ENCODE measurements at regions not wholly inside any gene's neighbourhood (a gene's known extent, or its start where the extent isn't known, plus 50 kb on each side); places are given as distances from the start of the nearest gene placed in this dataset.

DNA sequence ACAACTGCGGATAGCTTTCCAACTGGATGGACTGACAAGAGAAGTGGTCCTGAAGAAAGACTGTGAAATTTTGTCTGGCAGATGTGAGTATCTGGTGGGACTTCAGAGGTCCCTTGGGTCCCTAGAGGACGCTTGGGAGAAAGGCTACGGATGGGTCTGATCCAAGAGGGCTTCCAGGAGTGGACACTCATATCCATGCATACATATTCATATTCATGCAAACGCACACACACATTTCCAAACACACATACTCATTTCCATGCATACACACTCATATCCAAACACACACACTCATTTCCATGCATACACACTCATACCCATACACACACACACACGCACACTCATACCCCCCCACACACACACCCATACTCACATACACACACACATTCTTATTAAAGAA lies 200.2 kb upstream of the DDX18 start:
- TF ChIP-seq SNAI2 (CRISPR knock-in tag; IDR thresholded peaks at IDR 0.05) (no peak), ZNF70 (CRISPR knock-in tag; IDR thresholded peaks at IDR 0.05) (no peak), ZFP30 (CRISPR knock-in tag; IDR thresholded peaks at IDR 0.05) (no peak), ARNTL (CRISPR knock-in tag; IDR thresholded peaks at IDR 0.05; ENCODE audit: borderline replicate concordance, low read depth) (no peak), TCF4 (CRISPR knock-in tag; IDR thresholded peaks at IDR 0.05; ENCODE audit: borderline replicate concordance) (no peak), ZFP3 (CRISPR knock-in tag; IDR thresholded peaks at IDR 0.05) (no peak)
